ENCODE measurements at regions not wholly inside any gene's neighbourhood (a gene's known extent, or its start where the extent isn't known, plus 50 kb on each side); places are given as distances from the start of the nearest gene placed in this dataset.
"Not testable (repeated sequence)": the region's sequence is repeated elsewhere in the genome, so short reads cannot be mapped to it uniquely, and the experiment has no call there.

DNA sequence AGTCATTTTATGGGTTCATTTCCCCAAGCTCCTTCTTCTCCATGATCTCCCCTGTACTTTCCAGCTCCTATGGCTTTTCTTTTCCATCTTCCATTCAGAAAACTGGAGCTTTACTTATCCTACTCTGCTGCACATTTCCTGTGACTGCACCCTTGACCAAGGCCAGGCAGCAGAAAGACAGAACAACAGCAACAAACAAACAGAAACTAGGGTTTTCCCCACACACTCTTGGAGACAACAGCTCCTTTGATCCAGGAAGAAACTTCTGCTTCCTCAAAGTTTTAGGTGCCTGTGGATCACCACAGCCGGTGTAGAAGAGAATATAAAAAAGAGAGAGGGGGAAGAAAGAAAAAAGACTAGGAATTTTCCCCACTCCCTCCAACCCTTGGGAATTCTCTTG, 342.3 kb upstream of the CFAP20DC start:
- DNase-seq = no peak

DNA sequence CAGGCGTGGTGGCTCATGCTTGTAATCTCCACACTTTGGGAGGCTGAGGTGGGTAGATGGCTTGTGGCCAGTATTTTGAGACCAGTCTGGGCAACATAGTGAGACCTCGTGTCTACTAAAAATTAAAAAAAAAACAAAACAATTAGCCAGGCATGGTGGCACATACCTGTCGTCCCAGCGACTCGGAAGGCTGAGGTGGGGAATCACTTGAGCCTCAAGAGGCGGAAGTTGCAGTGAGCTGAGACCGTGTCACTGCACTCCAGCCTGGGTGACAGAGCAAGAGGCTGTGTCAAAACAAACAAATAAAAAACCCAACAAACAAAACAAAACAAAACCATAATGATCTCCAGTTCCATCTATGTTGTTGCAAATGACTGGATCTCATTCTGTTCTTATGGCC, 341.3 kb upstream of the CFAP20DC start:
- no peak for DNase-seq

DNA sequence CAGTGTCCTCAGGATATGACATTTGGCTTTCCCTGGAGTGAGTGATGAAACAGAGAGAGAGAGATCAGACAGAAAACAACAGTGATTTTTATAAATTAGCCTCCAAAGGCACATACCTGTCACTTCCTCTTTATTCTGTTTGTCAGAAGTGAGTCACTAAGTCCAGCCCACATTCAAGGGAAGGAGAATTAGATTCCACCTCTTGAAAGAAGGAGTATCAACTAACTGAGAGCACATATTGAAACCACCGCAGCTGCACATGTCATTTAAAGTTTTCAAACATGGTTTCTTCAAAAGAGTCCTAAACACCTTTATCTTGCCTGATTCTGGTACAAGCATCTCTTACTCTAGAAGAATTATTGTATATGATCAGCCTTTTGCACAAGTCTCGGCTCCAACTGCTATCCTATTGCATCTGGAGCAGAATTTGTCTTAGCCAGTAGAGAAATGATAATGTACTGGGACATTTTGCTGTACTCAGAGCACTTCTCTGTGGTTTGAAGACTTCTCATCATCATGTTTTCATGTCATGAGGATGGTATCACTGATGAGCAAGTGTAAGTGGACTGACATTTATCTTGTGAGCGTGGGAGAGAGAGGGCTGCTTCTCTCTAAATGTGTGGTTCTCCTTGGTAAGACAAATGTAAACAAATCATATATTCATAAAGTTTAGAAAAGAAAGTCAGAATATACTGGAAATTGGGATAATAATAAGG, 338.9 kb upstream of the CFAP20DC start:
- DNase-seq = no peak

DNA sequence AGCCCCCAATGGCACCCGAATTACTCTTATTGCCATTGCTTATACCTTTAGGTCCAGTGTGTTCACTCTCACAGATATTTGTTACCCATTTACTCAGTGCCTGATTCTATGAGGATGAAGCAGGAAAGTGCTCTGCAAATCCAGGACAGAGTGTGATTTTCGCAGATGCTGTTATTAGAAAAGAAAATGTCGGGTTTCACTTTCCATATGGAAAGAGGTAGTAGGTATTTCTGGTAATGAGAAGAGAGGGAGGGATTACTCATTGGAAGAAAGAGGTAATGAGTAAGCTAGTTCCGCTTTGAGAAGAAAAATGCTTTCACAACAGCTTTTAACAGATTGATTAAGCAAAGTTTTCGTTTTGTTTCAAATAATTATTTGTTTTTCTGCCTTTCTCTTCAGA, 336.3 kb upstream of the CFAP20DC start:
- DNase-seq = no peak

DNA sequence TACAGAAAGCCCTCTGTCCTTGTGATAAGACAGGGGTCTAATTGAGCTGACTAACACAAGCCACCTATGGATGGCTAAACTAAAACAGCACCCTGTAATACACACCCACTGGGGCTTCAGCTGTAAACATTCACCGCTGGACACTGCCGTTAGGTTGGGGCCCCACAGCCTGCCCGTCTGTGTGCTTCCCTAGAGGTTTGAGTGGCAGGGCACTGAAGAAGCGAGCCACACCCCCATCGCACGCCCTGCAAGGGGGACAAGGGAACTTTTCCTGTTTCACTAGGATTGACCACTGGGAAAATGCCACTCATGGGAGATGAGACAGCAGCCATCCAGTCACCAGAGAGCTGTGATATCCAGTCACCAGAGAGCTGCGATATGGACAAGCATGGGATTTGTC, 335.7 kb upstream of the CFAP20DC start:
- DNase-seq = no peak

DNA sequence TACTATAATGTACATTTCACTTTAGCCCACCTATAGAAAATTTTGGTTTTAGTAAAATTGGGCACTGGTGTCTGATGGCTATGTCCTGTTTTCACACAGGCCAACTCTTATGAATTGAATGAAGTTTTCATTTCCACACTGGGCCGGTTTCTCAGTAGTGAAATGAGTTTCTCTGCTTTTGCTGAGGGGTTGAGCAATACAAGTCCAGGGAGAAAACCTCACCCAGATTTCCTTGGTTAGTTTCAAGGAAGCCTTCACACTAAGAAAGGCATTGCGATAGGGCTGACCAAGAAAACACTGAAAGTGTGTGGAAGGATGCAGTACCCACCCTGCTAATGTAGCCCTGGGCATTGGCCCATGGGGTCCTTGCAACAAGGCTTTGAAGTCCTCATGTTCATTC, 331.5 kb upstream of the CFAP20DC start:
- DNase-seq = no peak

DNA sequence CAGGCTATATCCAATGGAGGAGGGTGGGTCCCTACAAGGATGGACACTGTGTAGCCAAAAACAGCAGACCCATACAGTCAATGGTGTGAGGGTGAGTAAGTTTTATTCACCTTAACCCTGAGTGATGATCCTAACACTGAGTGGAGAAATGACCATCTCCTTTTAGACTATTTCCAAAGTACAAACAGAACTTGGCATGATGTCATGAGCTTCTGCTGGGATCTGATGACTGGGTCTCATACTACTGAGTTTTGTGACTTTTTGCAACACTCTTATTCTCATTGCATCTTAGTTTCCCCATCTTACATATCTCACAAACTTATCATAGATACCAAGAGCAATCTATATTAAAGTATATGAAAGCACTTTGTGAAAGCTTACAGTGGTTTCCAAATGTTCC, 330.3 kb upstream of the CFAP20DC start:
- DNase-seq = no peak

DNA sequence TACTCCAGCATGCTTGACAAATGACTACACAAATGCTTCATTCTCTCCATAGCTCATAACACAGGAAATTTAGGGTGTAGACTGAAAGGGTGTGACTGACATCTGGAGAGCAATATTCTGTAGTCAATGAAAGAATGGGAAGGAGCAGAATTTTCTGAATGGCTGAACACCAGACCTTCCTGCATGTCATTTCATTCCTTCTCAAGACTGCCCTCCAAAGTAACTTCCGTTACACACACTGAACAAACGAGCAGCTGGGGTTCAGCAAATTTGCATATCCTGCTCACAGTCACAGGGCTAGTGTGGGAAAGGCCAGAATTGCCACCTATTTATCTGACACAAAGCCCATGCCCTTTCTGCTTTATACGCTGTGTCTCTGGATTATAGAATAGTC, 325.0 kb upstream of the CFAP20DC start:
- no peak for DNase-seq

DNA sequence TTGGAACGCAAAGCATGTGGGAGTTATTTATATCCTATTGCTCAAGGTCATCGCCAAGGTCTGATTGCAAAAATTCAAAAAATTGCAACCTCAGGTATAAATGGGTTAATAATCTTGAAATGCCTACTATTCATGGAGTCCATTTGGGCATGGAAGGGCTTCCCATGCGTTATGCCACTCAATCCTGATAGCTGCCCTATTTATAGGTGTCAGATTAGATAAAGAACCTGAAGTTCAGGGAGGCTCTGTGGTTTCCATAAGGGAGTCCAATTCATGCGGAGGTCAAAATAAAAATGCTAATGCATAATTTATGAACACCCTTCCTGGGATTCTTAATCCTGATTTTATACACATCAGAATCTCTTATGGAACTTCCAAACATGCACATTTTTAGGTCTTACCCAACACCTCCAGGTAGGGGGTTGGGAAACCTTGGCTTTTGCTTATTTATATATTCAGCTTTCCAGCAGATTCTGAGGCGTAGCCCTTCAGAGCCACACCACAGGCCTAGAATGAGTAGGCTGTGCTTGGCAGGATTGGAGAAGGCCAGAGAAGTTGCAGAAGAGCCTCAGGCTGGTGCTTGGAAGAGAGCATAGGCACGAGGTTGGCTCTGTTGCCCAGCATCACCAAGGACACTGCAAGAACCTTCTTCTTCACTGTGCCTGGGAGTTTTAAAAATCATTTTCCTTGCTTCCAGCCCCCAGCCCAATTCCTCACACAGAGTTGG, 324.4 kb upstream of the CFAP20DC start:
- no peak for DNase-seq

DNA sequence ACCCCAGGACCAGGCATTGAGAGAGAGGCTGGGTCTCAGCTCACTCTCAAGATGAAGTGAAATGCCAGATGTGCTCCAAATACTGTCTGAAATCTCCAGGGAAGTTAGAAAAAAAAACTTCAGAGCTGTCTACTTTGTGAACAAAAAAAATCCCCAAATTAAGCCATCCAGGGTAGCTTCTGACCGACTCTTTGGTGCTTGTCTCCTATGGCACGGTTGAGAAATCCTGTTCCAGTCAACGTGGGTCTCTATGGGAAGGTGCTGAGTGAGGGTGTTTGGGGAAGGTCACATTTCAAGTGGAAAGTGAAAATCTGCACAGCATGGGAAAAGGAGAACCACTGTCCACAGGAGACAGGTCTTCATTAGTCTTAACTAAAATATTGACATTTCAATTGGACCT, 322.5 kb upstream of the CFAP20DC start:
- no peak for DNase-seq

DNA sequence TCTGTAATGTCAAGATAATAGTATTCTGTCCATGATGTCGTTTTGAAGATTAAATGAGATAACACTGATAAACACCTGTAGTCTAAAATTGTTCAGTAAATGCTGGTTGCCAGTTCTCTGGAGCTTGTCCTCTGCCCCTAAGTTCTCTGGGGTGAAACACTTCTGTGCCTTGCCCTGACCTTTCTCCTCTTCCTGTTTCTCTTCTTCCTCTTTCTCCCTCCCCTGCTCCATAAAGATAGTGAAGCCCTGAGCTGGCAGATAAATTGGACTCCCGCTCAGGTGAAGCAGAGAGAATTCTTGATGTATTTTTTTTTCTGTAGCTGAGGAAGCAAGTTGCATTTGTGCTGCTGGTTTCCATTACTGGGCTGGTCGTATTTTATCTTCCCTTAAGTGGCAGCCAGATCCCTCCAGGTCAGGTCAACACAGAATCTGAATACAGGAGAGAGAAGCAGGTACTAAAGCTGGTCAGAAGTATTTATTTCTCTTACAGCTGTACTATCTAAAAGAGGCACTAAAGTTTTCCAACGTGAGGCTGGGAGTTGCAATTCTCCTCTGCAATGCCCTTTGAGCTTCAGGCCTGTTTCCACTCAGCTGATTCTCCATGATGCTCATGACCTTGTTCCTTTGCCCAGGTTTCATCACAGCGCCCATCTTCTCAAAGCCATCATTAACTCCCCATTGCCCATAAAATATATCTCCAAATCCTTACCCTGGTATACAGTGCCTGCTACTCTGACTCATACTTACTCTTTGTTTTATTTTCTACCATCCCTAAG, 319.3 kb upstream of the CFAP20DC start:
- no peak for DNase-seq

DNA sequence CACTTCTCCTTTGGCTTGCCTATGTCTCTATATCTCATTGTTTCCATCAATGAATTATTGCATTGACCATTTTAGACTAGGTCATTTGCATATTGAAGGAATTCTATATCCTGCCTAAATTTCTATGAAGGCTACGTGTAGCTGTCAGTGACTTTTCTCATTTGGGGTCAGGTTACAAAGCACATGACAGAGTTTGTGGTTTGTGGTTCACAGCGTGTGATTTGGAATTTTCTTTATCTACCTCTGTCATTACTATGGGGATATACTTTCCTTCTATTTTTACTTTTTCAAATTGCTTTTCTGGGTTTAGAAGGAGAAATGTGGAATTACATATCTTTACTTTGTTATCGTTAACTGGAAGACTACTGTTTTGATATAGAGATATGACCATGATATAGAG, 317.3 kb upstream of the CFAP20DC start:
- DNase-seq = no peak

DNA sequence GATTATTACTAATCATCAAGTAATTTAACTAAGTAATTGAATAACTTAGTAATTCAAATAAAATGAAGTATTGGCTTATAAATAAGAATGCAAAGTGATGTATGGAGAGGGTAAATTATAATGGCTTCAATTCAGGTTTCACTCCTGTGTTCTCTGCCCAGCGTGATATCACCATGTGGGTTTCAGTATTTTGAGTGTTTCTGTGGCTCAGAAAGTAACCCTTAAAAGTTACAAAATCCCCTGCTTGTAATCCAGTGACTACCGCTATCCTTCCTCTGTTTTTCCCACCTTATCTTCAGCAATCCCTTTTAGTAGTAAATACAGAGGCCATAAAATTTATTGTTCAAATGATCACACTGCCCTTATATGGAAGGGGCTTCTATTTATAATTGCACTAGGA, 316.4 kb upstream of the CFAP20DC start:
- no peak for DNase-seq

DNA sequence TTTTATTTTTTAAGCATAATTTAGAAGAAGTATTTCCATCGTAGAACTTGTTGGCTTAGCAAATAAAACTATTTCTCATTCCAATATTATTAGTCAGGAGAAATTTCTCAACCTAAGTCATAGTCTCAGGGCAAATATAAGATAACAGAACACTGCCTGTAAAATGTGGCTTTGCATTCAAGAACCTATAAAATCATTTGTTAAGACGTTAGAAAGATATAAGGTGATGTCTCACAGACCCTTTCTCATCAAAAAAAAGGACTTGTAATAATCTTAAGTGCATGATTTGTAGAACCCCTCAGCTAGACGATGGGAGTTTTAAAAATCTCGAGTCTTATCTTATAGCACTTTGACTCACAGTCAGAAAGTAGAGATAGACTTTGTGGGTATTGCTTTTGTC, 314.7 kb upstream of the CFAP20DC start:
- no peak for DNase-seq

DNA sequence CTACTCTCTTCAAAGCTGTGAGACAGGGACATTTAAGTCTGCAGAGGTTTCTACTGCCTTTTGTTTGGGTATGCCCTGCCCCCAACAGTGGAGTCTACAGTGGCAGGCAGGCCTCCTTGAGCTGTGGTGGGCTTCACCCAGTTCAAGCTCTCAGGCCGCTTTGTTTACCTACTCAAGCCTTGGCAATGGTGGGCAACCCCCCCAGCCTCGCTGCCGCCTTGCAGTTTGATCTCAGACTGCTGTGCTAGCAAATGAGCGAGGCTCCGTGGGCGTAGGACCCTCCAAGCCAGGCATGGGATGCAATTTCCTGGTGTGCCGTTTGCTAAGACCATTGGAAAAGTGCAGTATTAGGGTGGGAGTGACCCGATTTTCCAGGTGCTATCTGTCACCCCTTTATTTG, 310.5 kb upstream of the CFAP20DC start:
- not testable (repeated sequence) for DNase-seq

DNA sequence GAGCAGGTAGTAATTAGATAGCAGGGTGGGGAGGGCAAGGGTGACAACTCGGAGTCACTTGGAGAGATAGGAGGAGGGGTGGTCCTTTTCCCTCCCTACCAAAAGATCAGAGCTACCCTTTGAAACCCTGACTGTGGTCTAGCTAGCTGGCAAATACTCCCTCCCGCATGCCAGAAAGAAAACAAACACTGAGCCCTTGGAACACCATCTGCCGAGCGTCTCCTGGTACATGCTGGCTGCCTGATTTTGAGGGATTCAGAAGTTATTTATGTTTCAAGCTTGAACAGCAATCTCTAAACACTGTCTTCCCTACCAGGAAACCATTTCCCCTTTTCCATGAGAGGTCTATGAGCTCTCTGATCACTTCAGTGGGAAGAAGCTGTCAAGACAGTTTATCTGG, 291.6 kb upstream of the CFAP20DC start:
- no peak for DNase-seq

DNA sequence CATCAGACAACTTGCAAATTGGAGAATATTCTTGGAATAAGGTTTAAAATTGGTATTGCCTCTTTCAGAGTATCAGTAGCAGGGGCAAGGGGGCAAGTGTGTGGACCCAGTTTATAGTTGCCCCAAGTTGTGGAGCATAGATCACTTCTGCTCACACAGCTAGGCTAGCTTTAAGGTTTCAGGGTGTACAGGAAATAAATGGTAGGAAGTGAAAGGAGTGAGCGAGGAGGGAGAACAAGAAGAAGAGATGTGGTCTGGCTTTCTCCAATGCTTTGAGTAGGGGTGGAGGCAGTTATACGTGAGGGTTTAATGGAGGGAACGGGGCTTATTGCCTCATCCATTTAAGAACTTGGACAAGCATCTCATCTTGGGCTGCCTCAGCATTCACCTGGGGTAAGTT, 290.0 kb upstream of the CFAP20DC start:
- DNase-seq = no peak

DNA sequence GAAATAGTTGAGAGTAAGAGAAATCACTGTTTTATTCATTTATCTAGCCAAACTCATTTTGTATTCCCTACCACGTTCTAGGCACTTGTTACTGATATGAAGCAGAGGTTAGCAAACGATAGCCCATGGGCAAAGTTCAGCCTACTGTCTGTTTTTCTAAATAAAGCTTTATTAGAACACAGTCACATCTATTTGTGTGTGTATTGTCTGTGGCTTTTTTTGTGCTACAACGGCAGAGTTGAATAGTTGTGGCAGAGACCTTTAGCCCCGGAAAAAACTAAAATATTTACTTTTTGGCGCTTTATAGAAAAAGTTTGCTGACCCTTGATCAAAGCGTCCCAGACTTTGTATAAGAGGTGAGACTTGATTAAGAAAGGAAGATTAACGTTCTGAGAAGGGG, 289.1 kb upstream of the CFAP20DC start:
- no peak for DNase-seq

DNA sequence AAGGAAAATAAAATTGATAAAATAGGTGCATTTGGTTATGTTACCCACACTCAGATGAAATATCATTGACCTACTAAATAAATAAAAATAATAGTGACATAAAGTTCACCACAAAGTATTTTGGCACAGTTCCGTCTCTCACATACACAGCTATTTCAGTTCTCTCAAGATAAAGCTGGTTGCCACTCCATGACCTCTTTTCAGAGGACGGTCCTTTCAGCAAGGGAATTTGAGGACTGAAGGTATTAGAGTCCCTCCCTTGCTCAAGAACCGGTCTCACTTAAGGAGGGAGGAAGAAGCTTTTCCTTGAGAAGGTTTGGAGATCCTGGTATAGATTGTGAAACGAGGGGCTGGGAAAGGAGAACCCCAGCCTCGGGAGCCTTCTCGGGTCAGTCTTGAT, 285.5 kb upstream of the CFAP20DC start:
- DNase-seq = no peak

DNA sequence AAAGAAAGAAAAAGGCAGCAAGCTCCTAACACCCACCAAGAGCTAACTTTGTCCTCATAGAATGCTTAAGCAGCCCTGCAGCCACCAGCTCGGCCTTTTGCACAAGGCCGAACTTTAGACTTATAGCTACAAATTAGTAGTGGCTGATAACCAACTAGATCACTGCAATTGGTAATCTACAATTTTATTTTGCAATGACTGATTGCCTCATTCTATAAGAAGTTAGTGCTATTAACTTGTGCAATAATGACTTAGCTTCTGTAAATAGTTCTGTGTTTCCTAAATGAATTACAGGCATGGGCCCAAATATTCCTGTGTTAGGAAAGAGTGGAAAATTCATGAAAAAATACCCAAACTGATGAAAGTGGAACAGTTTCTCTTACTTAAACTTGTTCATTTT, 284.8 kb upstream of the CFAP20DC start:
- no peak for DNase-seq

DNA sequence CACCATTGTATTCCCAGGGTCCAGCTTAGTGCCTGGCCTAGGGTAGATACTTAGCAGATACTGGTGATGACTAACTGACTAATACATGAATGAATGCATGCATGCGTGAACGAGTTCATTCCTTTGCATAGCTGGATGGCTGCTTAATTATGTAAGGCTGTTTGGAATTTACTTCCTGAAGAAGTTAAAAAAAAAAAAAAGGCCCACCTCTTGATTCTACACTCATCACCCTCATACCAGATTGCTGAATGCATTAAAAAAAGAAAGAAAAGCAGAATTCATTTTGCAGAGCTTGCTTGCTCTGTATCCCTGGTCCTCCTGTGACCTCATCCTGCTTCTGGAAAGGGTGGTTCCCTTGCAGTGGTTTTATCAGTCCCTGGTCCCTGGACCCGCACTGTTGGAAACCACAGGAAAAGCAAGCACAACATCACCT, 277.6 kb upstream of the CFAP20DC start:
- DNase-seq = no peak

DNA sequence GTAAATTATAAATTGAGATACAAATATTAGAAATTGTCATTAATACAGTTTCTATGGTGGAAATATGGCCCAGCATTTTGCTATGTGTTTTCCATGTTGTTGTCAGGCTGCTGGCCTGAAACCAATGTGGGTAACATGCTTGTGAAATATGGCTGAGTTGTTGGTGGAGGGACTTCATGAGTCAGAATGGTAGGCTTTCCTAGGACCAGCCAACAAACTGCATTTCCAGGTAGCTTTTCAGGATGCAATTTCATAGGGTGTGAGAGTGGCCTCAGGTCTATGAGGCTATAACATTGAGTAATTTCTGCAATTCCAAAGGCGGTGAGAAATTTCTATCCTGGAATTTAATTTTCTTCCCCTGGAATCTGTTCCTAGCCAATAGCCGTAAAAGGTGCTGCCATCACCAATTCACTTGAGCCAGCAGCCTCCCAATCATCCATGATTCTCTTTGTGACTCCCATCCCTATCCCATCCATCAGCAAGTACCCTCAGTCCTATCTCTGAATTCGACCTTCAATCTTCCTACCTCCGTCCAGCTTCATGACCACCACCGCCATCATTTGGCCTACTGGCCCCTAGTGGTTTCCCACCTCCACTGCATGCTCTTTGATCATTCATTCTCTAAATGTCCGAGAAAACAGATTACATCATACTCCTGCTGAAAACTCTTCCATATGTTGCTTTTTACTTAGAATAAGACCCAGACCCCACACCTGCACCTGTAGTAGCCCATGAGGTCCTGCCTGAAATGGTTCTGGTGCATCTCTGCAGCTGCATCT, 276.6 kb upstream of the CFAP20DC start:
- DNase-seq = no peak

DNA sequence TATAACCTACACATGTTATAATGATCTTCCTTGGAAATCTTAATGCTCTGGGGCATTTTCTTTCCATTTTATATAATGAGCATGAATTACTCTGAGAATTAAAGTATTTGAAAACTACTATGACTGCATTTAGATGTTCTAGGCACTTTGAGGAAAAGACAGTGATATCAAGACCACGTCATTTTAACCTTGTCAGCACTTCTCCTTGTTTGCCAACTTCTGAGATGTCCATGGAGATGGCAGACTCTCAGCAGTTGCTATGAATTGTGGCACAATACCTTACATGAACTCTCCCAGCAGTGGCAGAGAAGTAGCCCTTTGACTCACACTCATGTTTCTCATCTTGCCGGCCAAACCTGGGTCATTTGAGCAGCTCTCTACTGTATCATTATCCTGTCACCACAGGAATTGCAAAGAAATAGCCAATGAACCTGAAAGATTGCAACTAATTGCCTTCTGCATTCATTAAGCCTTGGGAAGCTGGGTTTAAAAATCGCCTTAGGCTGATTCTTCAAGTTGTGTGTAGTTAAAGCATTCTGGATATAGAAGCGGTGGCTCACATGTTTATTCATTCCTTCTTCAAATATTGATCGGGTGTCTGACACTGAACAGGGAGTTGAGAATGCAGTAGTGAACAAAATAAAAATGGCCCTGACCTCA, 272.2 kb upstream of the CFAP20DC start:
- no peak for DNase-seq

Measured in activated gamma-delta T cell treated with Interleukin-2 at 50 U/mL for 16 hours (primary cell).